Natural killer cell (primary cell): ENCODE measurements at regions not wholly inside any gene's neighbourhood (a gene's known extent, or its start where the extent isn't known, plus 50 kb on each side); places are given as distances from the start of the nearest gene placed in this dataset.

Source experiments
- ATAC-seq, 3 donors: fragments of 150-1000 bp in 2 of 3; fragments of 200-7000 bp in 1 of 3; cut with Tn5 transposase; 1 replicate in 1 of 3; 2 replicates in 2 of 3; pipeline ENCODE4 v1.10.0; 2021; ENCODE audit warnings: mild to moderate bottlenecking in 2 of 3, moderate library complexity in 2 of 3
- DNase-seq, 2 donors: peaks; one replicate each; pipeline versions ENCODE4 v3.0.0 to v3.0.0-alpha.2; 2013 to 2021; ENCODE audit warnings: mixed read lengths in 1 of 2
- H3K27ac ChIP-seq: one replicate; pipeline ENCODE4 v1.5.1; 2013; ENCODE audit warnings: mild to moderate bottlenecking, low read length
- H3K27me3 ChIP-seq: one replicate; pipeline ENCODE4 v1.6.1; 2013; ENCODE audit warnings: low read length; ENCODE audit not compliant: control insufficient read depth, insufficient read depth
- H3K36me3 ChIP-seq: one replicate; pipeline ENCODE4 v1.6.1; 2013; ENCODE audit warnings: low read length; ENCODE audit not compliant: control insufficient read depth, insufficient read depth
- H3K4me1 ChIP-seq: one replicate; pipeline ENCODE4 v1.6.1; 2013; ENCODE audit warnings: low read length; ENCODE audit not compliant: control insufficient read depth, insufficient read depth
- H3K4me3 ChIP-seq: one replicate; pipeline ENCODE4 v1.5.1; 2013; ENCODE audit warnings: low read length
- H3K9me3 ChIP-seq: one replicate; pipeline ENCODE4 v1.6.1; 2013; ENCODE audit warnings: low read length; ENCODE audit not compliant: control insufficient read depth, insufficient read depth
- H3K27ac Mint-ChIP-seq, 2 donors: one replicate each; pipeline ENCODE4 v1.8.0; 2022; ENCODE audit warnings: mild to moderate bottlenecking in 2 of 2, mixed read lengths in 2 of 2, moderate library complexity in 1 of 2
- H3K27me3 Mint-ChIP-seq, 2 donors: one replicate each; pipeline ENCODE4 v1.8.0; 2022; ENCODE audit warnings: low read depth in 2 of 2, mixed read lengths in 2 of 2
- H3K36me3 Mint-ChIP-seq: one replicate; pipeline ENCODE4 v1.8.0; 2022; ENCODE audit warnings: mixed read lengths
- H3K4me1 Mint-ChIP-seq, 2 donors: one replicate each; pipeline ENCODE4 v1.8.0; 2022; ENCODE audit warnings: mixed read lengths in 2 of 2
- H3K4me3 Mint-ChIP-seq: one replicate; pipeline ENCODE4 v1.8.0; 2022; ENCODE audit warnings: mild to moderate bottlenecking, moderate library complexity, mixed read lengths
- H3K9me3 Mint-ChIP-seq, 2 donors: one replicate each; pipeline ENCODE4 v1.8.0; 2022; ENCODE audit warnings: mixed read lengths in 2 of 2
- WGBS: methylation state at CpG from one replicate; pipeline ENCODE4 v1.1.7; 2013; ENCODE audit warnings: missing lambda C conversion rate; ENCODE audit not compliant: insufficient coverage; 5-methylcytosine and 5-hydroxymethylcytosine counted together
- intact Hi-C: fragments of 100-400 bp; cut with micrococcal nuclease; formaldehyde crosslinking; loops from one replicate; pipeline ENCODE4 v1.14.2; 2022
- TF ChIP-seq, protein P1 (sequence below): fragments of 200-600 bp; IDR thresholded peaks from one replicate; pipeline ENCODE4 v1.8.0; 2022; ENCODE audit warnings: antibody characterized with exemption

DNA sequence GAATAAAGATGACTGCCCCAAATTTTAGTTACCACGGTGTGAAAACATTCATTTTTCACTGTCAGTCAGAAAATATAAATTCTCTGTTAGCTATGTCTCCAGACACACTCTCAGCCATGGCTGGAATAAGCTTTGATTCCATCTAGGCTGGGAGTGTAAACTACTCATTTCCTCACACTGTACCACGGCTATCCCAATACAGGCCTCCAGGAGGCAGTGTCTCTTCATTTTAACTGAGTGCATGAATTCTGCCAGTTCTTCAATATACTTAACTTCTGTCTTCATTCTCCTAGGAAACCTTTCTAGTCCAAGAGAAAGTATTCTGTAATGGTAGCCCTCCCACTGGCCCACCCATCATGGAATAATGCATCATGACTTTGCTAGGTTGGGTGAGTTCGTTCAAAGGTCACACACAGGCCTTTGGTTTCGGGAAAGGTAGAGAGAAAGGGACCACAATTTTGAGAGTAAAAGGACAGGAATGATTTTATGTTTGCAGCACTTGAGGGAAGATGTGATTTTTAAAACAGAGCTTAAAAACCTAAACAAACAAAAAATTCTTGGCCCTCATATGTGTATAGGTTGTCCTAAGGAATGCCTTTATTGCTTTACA, 381.1 kb downstream of the SEC23A start:
- TF ChIP-seq, protein P1, sequence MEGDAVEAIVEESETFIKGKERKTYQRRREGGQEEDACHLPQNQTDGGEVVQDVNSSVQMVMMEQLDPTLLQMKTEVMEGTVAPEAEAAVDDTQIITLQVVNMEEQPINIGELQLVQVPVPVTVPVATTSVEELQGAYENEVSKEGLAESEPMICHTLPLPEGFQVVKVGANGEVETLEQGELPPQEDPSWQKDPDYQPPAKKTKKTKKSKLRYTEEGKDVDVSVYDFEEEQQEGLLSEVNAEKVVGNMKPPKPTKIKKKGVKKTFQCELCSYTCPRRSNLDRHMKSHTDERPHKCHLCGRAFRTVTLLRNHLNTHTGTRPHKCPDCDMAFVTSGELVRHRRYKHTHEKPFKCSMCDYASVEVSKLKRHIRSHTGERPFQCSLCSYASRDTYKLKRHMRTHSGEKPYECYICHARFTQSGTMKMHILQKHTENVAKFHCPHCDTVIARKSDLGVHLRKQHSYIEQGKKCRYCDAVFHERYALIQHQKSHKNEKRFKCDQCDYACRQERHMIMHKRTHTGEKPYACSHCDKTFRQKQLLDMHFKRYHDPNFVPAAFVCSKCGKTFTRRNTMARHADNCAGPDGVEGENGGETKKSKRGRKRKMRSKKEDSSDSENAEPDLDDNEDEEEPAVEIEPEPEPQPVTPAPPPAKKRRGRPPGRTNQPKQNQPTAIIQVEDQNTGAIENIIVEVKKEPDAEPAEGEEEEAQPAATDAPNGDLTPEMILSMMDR: peak; percentile 24
- H3K36me3 Mint-ChIP-seq: no peaks in the 10 kb centered on the region
- Histone ChIP-seq H3K9me3 (no peaks in the 10 kb centered on the region), H3K4me1 (no peaks in the 10 kb centered on the region), H3K36me3 (no peaks in the 10 kb centered on the region), H3K27me3 (no peaks in the 10 kb centered on the region), H3K27ac (no peak overlapping the region), H3K4me3 (no peak overlapping the region)
- no peaks in the 10 kb centered on the region for H3K4me1 Mint-ChIP-seq
- WGBS: 50% methylated on average over 4 of the region's 4 CpGs
- ATAC-seq (peak in 2 of 3 donors; percentile 31 to 62), DNase-seq (peak in 1 of 2 donors; percentile 32)
- H3K27ac Mint-ChIP-seq: no peak overlapping the region
- H3K27me3 Mint-ChIP-seq: peaks cover 0 to 4% of the 10 kb centered on the region in 2 donors
- no peak overlapping the region for H3K4me3 Mint-ChIP-seq
- intact Hi-C loops: loop anchor here (5.0 kb wide), 1 partner anchor 295 kb away; no protein-coding TSS in a partner anchor
- peaks cover 2 to 4% of the 10 kb centered on the region in 2 donors for H3K9me3 Mint-ChIP-seq

DNA sequence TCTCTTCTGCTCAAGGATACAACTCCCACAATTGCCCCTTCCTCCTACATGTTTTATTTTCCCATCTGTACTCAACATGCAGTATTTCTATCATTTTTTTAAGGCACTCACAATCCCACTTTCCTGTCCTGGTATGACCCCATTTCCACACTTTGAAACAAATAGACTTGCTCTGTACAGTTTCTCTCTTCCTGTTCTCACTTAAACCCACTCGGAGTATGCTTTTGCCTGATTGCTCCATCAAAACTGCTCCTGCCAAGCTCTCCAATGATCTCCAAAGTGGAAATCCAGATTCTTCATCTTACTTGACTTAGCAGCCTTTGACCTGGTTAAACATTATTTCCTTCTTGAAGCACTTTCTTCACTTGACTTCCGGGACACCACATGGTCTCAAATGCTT, 384.5 kb downstream of the SEC23A start:
- ATAC-seq (no peak), DNase-seq (no peak)
- H3K27ac ChIP-seq: no peak overlapping the region
- no peaks in the 10 kb centered on the region for H3K4me1 ChIP-seq
- H3K9me3 Mint-ChIP-seq: peaks cover 2 to 4% of the 10 kb centered on the region in 2 donors
- H3K36me3 ChIP-seq: no peaks in the 10 kb centered on the region
- no peak overlapping the region for H3K4me3 ChIP-seq
- TF ChIP-seq, protein P1: no peak
- H3K9me3 ChIP-seq: no peaks in the 10 kb centered on the region
- no peaks in the 10 kb centered on the region for H3K27me3 ChIP-seq
- intact Hi-C loops: no loop called here
- 81% methylated on average over 2 of the region's 2 CpGs for WGBS
- no peak overlapping the region for H3K27ac Mint-ChIP-seq
- peaks cover 0 to 4% of the 10 kb centered on the region in 2 donors for H3K27me3 Mint-ChIP-seq
- H3K4me3 Mint-ChIP-seq: no peak overlapping the region
- H3K36me3 Mint-ChIP-seq: no peaks in the 10 kb centered on the region
- no peaks in the 10 kb centered on the region for H3K4me1 Mint-ChIP-seq

DNA sequence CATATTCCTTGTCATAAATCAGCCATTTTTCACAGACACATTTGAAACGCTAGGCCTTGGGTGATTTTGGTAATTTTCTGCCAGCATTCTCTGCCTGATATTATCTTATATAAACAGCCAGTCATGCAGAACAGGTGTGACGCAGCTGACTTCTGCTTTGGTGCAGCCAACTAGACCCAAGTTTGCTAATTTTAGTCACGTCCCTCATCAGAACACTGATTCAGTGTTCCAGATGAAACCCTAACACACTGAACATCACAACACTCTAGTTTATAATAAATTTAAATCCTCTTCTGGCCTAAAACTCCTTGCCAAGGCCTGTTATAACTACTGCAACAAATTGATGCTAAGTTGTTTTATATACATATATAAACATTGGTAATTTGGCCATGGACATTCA, 386.1 kb downstream of the SEC23A start:
- no peaks in the 10 kb centered on the region for H3K9me3 ChIP-seq
- TF ChIP-seq, protein P1: no peak
- H3K27ac ChIP-seq: no peak overlapping the region
- no peak overlapping the region for H3K4me3 ChIP-seq
- Mint-ChIP-seq H3K27me3 (peaks cover 0 to 4% of the 10 kb centered on the region in 2 donors), H3K36me3 (no peaks in the 10 kb centered on the region), H3K27ac (no peak overlapping the region), H3K9me3 (peaks cover 2 to 8% of the 10 kb centered on the region in 2 donors), H3K4me1 (no peaks in the 10 kb centered on the region), H3K4me3 (no peak overlapping the region)
- DNase-seq (no peak), ATAC-seq (no peak)
- no peaks in the 10 kb centered on the region for H3K36me3 ChIP-seq
- no peaks in the 10 kb centered on the region for H3K4me1 ChIP-seq
- intact Hi-C loops: no loop called here
- WGBS: 20% methylated on average over 3 of the region's 3 CpGs
- H3K27me3 ChIP-seq: no peaks in the 10 kb centered on the region

DNA sequence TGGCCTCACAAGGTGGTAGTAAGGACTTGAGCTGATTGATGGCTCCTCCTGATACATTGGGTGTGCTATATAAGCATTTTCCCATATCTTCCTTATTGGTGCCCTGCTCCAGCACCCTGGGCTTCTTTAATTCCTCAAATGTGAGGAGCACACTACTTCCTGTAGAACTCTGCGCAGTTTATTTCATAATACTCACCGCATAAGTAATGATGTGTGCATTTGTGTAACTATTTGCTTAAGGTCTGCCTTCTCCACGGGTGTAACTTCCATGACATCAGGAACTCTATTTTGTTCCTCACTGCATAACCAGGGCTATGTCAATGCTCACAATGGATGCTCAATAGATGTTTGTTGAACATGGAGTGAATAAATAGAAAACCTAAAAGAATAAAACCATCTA, 392.2 kb downstream of the SEC23A start:
- no peak for DNase-seq
- WGBS: 50% methylated on average over 3 of the region's 3 CpGs

More for the DNA sequence above, 392.2 kb downstream of the SEC23A start:
- Histone ChIP-seq H3K9me3 (no peaks in the 10 kb centered on the region), H3K27me3 (no peaks in the 10 kb centered on the region), H3K27ac (no peak overlapping the region), H3K4me1 (no peaks in the 10 kb centered on the region), H3K36me3 (no peaks in the 10 kb centered on the region), H3K4me3 (no peak overlapping the region)
- Mint-ChIP-seq H3K27me3 (no peaks in the 10 kb centered on the region), H3K9me3 (peaks cover 2 to 4% of the 10 kb centered on the region in 2 donors), H3K4me3 (no peak overlapping the region), H3K4me1 (no peaks in the 10 kb centered on the region), H3K27ac (no peak overlapping the region), H3K36me3 (no peaks in the 10 kb centered on the region)
- no peak for ATAC-seq
- TF ChIP-seq, protein P1: no peak
- intact Hi-C loops: no loop called here
